ENCODE measurements at regions not wholly inside any gene's neighbourhood (a gene's known extent, or its start where the extent isn't known, plus 50 kb on each side); places are given as distances from the start of the nearest gene placed in this dataset.

DNA sequence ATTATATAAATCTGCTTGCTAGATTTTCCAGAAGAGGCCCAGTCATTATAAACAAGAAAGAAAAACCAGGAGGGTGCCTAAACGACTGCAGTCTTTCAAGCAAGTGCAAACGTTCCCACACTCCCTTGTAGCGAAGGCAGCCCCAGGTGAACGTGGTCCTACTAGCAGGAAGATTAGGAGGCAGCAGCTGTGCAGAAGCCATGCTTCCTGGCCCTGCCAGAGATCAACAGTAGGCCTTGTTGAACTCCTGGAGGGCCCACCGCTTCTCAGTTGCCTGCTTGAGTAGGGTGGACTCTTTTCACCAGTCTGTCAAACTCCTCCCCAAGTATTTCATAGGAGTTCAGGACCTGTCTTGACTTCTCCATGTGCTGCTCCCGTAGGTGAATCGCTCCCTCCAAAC lies 163.0 kb upstream of the GORAB start:
- TF ChIP-seq, protein P1, sequence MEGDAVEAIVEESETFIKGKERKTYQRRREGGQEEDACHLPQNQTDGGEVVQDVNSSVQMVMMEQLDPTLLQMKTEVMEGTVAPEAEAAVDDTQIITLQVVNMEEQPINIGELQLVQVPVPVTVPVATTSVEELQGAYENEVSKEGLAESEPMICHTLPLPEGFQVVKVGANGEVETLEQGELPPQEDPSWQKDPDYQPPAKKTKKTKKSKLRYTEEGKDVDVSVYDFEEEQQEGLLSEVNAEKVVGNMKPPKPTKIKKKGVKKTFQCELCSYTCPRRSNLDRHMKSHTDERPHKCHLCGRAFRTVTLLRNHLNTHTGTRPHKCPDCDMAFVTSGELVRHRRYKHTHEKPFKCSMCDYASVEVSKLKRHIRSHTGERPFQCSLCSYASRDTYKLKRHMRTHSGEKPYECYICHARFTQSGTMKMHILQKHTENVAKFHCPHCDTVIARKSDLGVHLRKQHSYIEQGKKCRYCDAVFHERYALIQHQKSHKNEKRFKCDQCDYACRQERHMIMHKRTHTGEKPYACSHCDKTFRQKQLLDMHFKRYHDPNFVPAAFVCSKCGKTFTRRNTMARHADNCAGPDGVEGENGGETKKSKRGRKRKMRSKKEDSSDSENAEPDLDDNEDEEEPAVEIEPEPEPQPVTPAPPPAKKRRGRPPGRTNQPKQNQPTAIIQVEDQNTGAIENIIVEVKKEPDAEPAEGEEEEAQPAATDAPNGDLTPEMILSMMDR (conservative IDR thresholded peaks at IDR 0.05), result no peak
- TF ChIP-seq ZFX (IDR thresholded peaks at IDR 0.05), result no peak
- no peak overlapping the region for H3K27ac ChIP-seq

DNA sequence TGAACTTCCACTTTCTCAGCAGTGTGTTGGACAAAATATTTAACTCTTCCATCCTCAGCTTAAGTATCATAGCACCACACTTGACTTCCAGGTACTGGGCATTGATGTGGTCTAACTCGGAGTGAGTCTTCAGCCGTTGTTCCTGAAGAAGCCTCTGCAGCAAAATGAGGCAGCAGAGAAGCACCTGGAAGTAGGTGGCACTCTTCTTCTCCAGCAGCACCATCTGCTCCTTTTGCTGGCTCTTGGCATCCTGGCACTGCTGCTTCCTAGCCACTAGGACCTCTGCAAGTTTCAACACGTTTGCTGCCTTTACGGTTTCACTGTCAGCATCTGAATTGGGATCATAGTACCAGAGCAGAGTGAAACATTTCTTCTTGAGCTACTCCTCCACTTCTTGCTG lies 162.5 kb upstream of the GORAB start:
- no peak overlapping the region for H3K27ac ChIP-seq
- TF ChIP-seq, protein P1 (conservative IDR thresholded peaks at IDR 0.05), result no peak
- no peak for TF ChIP-seq ZFX (IDR thresholded peaks at IDR 0.05)

DNA sequence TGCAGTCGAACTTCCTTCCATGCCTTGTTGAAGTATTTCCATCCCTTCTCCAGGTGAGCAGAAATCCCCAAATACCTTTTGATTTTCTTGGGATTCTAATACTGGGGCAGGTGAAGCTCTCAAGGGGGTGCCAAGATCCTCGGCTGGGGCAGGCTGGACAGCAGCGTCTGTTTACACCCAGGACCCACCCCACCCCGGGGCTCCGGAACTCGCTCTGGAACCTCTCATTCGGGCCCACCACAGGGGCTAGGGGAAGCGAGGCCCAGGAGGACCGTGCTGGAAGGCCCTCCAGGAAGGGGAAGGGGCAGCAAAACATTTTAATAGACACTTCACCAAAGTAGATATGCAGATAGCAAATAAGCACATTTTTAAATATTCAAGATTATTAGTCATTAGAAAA lies 161.9 kb upstream of the GORAB start:
- H3K27ac ChIP-seq, result no peak overlapping the region
- TF ChIP-seq ZFX (IDR thresholded peaks at IDR 0.05), result no peak

DNA sequence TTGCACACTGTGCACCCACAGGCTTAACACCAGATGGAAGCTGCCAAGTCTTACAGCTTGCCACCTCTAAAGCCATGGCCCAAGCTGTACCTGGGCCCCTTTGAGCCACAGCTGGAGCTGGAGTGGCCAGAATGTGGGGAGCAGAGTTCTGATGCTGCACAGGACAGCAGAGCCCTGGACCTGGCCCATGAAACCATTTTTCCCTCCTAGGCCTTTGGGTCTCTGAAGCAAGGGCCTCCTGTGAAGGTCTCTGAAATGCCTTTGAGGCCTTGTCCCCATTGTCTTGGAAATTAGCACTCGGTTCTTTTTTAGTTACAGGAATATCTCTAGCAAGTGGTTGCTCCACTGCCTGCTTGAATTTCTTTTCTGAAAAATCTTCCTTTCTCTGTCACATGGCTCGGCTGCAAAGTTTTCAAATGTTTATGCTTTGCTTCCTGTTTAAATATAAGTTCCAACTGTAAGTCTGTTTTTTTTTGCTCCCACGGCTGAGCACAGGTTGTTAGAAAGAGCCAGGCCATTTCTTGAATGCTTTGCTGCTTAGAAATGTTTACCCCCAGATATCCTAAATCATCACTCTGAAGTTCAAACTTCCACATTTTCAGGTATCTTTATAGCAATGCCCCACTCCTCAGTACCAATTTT lies 156.8 kb upstream of the GORAB start:
- no peak for TF ChIP-seq ZFX (IDR thresholded peaks at IDR 0.05)
- TF ChIP-seq, protein P1 (conservative IDR thresholded peaks at IDR 0.05), result no peak
- no peak overlapping the region for H3K27ac ChIP-seq

DNA sequence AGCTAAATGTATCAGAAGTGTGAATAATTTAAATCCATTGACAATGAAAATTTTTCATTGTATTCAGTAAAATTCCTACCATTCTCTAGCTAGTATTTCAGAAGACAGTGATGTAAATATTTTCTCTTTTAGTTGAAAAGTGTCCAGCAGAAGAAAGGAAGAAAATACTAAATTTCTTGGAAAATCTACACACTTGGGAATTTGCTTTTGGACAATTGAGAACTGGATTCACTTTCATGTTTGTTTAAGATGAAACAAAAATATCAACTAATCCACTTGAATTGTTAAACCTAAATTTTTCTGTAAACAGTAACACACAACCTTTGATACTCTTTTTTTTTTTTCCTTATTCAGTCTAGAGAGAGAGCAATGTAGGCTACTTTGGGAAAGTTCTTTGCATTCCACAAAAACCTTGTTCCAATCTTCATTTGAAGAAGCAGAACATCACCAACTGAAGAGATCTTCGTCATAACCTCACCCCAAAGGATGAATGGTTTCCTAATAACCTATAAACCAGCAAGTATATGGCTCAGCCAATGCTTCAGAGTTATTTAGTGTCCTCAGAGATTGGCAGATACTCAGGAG lies 155.1 kb upstream of the GORAB start:
- H3K27ac ChIP-seq, result no peak overlapping the region
- TF ChIP-seq ZFX (IDR thresholded peaks at IDR 0.05), result no peak
- TF ChIP-seq, protein P1 (conservative IDR thresholded peaks at IDR 0.05), result no peak

DNA sequence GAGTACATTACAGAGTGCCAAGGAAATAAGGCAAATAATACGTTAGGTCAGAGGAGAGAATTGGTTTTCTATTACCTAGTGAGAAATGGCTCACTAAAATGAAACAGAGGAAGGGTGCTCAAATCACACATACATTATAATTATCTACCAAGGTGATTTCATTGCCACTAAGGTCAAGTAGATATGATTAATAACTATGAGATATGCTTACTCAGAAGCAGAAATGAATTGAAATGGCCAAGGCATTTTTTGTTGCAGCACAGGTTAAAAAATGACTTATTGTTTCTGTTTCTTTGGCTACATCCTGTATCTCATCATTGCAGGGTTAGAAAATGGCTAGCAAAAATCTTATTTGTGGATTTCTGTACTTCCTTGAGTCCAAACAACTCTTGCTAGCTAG lies 154.5 kb upstream of the GORAB start:
- no peak for TF ChIP-seq ZFX (IDR thresholded peaks at IDR 0.05)
- TF ChIP-seq, protein P1 (conservative IDR thresholded peaks at IDR 0.05), result no peak
- no peak overlapping the region for H3K27ac ChIP-seq

DNA sequence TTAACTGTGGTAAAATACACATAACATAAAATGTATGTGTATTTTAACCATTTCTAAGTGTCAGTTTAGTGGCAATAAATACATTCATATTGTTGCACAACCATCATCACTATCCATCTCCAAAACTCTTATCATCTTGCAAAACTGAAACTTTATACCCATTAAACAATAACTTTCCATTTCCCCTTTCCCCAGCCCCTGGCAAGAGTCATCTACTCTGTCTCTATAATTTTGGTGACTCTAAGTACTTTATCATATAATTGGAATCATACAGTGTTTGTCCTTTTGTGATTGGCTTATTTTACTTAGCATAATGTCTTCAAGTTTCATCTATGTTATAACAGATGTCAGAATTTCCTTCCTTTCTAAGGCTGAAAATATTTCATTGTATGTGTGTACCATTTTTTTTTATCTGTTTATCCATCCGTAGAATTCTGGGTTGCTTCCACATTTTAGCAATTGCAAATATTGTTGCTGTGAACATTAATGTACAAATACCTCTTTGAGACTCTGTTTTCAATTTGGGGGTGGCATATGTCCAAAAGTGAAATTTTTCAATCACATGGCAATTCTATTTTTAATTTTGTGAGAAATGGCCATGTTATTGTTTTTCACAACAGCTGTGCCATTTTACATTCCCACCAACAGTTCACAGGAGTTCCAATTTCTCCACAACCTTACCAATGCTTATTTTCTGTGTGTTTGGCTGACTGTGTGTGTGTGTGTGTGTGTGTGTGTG lies 153.9 kb upstream of the GORAB start:
- TF ChIP-seq ZFX (IDR thresholded peaks at IDR 0.05), result no peak
- TF ChIP-seq, protein P1 (conservative IDR thresholded peaks at IDR 0.05), result no peak
- no peak overlapping the region for H3K27ac ChIP-seq
